Effector memory CD4-positive, alpha-beta T cell (primary cell): ENCODE measurements at regions not wholly inside any gene's neighbourhood (a gene's known extent, or its start where the extent isn't known, plus 50 kb on each side); places are given as distances from the start of the nearest gene placed in this dataset.

Experiments used
- DNase-seq, 3 donors: peaks; one replicate each; pipeline ENCODE4 v3.0.0-alpha.2; 2020
- H3K27ac ChIP-seq: 2 replicates; pipeline ENCODE4 v1.7.0; 2013; ENCODE audit warnings: mild to moderate bottlenecking, low read length, moderate library complexity; ENCODE audit not compliant: insufficient read depth, poor library complexity, severe bottlenecking
- H3K27me3 ChIP-seq: replicated peaks from 2 replicates; pipeline ENCODE4 v1.7.0; 2013; ENCODE audit warnings: mild to moderate bottlenecking, low read length; ENCODE audit not compliant: insufficient read depth, control insufficient read depth, poor library complexity, severe bottlenecking
- H3K36me3 ChIP-seq: 2 replicates; pipeline ENCODE4 v1.7.0; 2013; ENCODE audit warnings: mild to moderate bottlenecking, low read length, moderate library complexity; ENCODE audit not compliant: control insufficient read depth, insufficient read depth
- H3K4me1 ChIP-seq: 2 replicates; pipeline ENCODE4 v1.7.0; 2013; ENCODE audit warnings: low read length, mild to moderate bottlenecking; ENCODE audit not compliant: control insufficient read depth, insufficient read depth, poor library complexity, severe bottlenecking
- H3K4me3 ChIP-seq: 2 replicates; pipeline ENCODE4 v1.7.0; 2013; ENCODE audit warnings: low read length, low read depth, mild to moderate bottlenecking; ENCODE audit not compliant: insufficient read depth, poor library complexity, severe bottlenecking
- H3K9me3 ChIP-seq: 2 replicates; pipeline ENCODE4 v1.7.0; 2013; ENCODE audit warnings: mild to moderate bottlenecking, low read length, moderate library complexity; ENCODE audit not compliant: control insufficient read depth

- H3K9me3 ChIP-seq, result no peaks in the 10 kb centered on the region
- no peaks in the 10 kb centered on the region for H3K27me3 ChIP-seq
- no peak overlapping the region for H3K4me3 ChIP-seq
- H3K4me1 ChIP-seq, result no peaks in the 10 kb centered on the region
- no peak overlapping the region for H3K27ac ChIP-seq
- no peak for DNase-seq
- H3K36me3 ChIP-seq, result no peaks in the 10 kb centered on the region
These were observed 157.9 kb upstream of the CHRM3 start for GRCh38 chr1:239228451-239228850.

GRCh38 chr1:239225396-239225795, 161.0 kb upstream of the CHRM3 start:
- Histone ChIP-seq H3K9me3 (no peaks in the 10 kb centered on the region), H3K27ac (no peak overlapping the region), H3K4me3 (no peak overlapping the region), H3K27me3 (no peaks in the 10 kb centered on the region), H3K36me3 (no peaks in the 10 kb centered on the region), H3K4me1 (no peaks in the 10 kb centered on the region)
- DNase-seq, result no peak

- H3K4me3 ChIP-seq, result no peak overlapping the region
- H3K27me3 ChIP-seq, result no peaks in the 10 kb centered on the region
- H3K36me3 ChIP-seq, result no peaks in the 10 kb centered on the region
- no peak for DNase-seq
- H3K27ac ChIP-seq, result no peak overlapping the region
- no peaks in the 10 kb centered on the region for H3K9me3 ChIP-seq
- H3K4me1 ChIP-seq, result no peaks in the 10 kb centered on the region
These were observed 162.3 kb upstream of the CHRM3 start for GRCh38 chr1:239224100-239224499.

- no peak overlapping the region for H3K4me3 ChIP-seq
- no peaks in the 10 kb centered on the region for H3K27me3 ChIP-seq
- DNase-seq, result no peak
- no peak overlapping the region for H3K27ac ChIP-seq
- H3K4me1 ChIP-seq, result no peaks in the 10 kb centered on the region
- H3K9me3 ChIP-seq, result no peaks in the 10 kb centered on the region
- no peaks in the 10 kb centered on the region for H3K36me3 ChIP-seq
These were observed 163.4 kb upstream of the CHRM3 start for GRCh38 chr1:239222999-239223398.

GRCh38 chr1:239221656-239222055, 164.7 kb upstream of the CHRM3 start:
- Histone ChIP-seq H3K4me3 (no peak overlapping the region), H3K27ac (no peak overlapping the region)
- no peak for DNase-seq

GRCh38 chr1:239219679-239220078, 166.7 kb upstream of the CHRM3 start:
- H3K27me3 ChIP-seq, result no peaks in the 10 kb centered on the region
- no peak for DNase-seq
- H3K4me3 ChIP-seq, result no peak overlapping the region
- H3K27ac ChIP-seq, result no peak overlapping the region
- H3K4me1 ChIP-seq, result no peaks in the 10 kb centered on the region
- no peaks in the 10 kb centered on the region for H3K9me3 ChIP-seq
- H3K36me3 ChIP-seq, result no peaks in the 10 kb centered on the region

More at GRCh38 chr1:239221656-239222055, 164.7 kb upstream of the CHRM3 start:
- Histone ChIP-seq H3K36me3 (no peaks in the 10 kb centered on the region), H3K9me3 (no peaks in the 10 kb centered on the region), H3K4me1 (no peaks in the 10 kb centered on the region), H3K27me3 (no peaks in the 10 kb centered on the region)

- H3K4me1 ChIP-seq, result no peaks in the 10 kb centered on the region
- H3K27me3 ChIP-seq, result no peaks in the 10 kb centered on the region
- no peak overlapping the region for H3K4me3 ChIP-seq
- no peaks in the 10 kb centered on the region for H3K9me3 ChIP-seq
- no peak for DNase-seq
- no peaks in the 10 kb centered on the region for H3K36me3 ChIP-seq
- H3K27ac ChIP-seq, result no peak overlapping the region
These were observed 168.1 kb upstream of the CHRM3 start for GRCh38 chr1:239218301-239218700.

GRCh38 chr1:239212811-239213220, 173.6 kb upstream of the CHRM3 start:
- H3K9me3 ChIP-seq, result no peaks in the 10 kb centered on the region
- H3K27ac ChIP-seq, result no peak overlapping the region
- no peaks in the 10 kb centered on the region for H3K36me3 ChIP-seq
- no peak for DNase-seq
- no peaks in the 10 kb centered on the region for H3K27me3 ChIP-seq
- H3K4me3 ChIP-seq, result no peak overlapping the region
- H3K4me1 ChIP-seq, result no peaks in the 10 kb centered on the region

- no peak for DNase-seq
- H3K9me3 ChIP-seq, result no peaks in the 10 kb centered on the region
- no peaks in the 10 kb centered on the region for H3K36me3 ChIP-seq
- H3K4me3 ChIP-seq, result no peak overlapping the region
- H3K27me3 ChIP-seq, result no peaks in the 10 kb centered on the region
- H3K4me1 ChIP-seq, result no peaks in the 10 kb centered on the region
- H3K27ac ChIP-seq, result no peak overlapping the region
These were observed 176.8 kb upstream of the CHRM3 start for GRCh38 chr1:239209591-239209990.

- no peaks in the 10 kb centered on the region for H3K9me3 ChIP-seq
- no peak overlapping the region for H3K27ac ChIP-seq
- DNase-seq, result no peak
- no peaks in the 10 kb centered on the region for H3K27me3 ChIP-seq
- no peaks in the 10 kb centered on the region for H3K4me1 ChIP-seq
- H3K36me3 ChIP-seq, result no peaks in the 10 kb centered on the region
- no peak overlapping the region for H3K4me3 ChIP-seq
These were observed 182.0 kb upstream of the CHRM3 start for GRCh38 chr1:239204401-239204800.

GRCh38 chr1:239197871-239198270, 188.5 kb upstream of the CHRM3 start:
- H3K27ac ChIP-seq, result no peak overlapping the region
- no peaks in the 10 kb centered on the region for H3K27me3 ChIP-seq

More at GRCh38 chr1:239197871-239198270, 188.5 kb upstream of the CHRM3 start:
- H3K9me3 ChIP-seq, result no peaks in the 10 kb centered on the region
- H3K36me3 ChIP-seq, result no peaks in the 10 kb centered on the region
- H3K4me3 ChIP-seq, result no peak overlapping the region
- no peak for DNase-seq
- no peaks in the 10 kb centered on the region for H3K4me1 ChIP-seq
